ENCODE measurements at regions not wholly inside any gene's neighbourhood (a gene's known extent, or its start where the extent isn't known, plus 50 kb on each side); places are given as distances from the start of the nearest gene placed in this dataset.

GRCh38 chr16:85378145-85379040 lies 234.7 kb upstream of the GSE1 start:
- no peak for TF ChIP-seq ZNF274 (IDR thresholded peaks at IDR 0.05; ENCODE audit: low read depth, low read length)
- no peak overlapping the region for H3K4me3 ChIP-seq (ENCODE audit: low read length)

GRCh38 chr16:85379041-85380001 lies 233.8 kb upstream of the GSE1 start:
- no peak overlapping the region for H3K4me3 ChIP-seq (ENCODE audit: low read length)
- no peak for TF ChIP-seq ZNF274 (IDR thresholded peaks at IDR 0.05; ENCODE audit: low read depth, low read length)

GRCh38 chr16:85380002-85380395 lies 233.1 kb upstream of the GSE1 start:
- no peak for TF ChIP-seq ZNF274 (IDR thresholded peaks at IDR 0.05; ENCODE audit: low read depth, low read length)
- H3K4me3 ChIP-seq (ENCODE audit: low read length), result no peak overlapping the region

GRCh38 chr16:85380905-85381737 lies 232.0 kb upstream of the GSE1 start:
- no peak for TF ChIP-seq ZNF274 (IDR thresholded peaks at IDR 0.05; ENCODE audit: low read depth, low read length)
- H3K4me3 ChIP-seq (ENCODE audit: low read length), result no peak overlapping the region

GRCh38 chr16:85381738-85382592 lies 231.2 kb upstream of the GSE1 start:
- H3K4me3 ChIP-seq (ENCODE audit: low read length), result no peak overlapping the region
- TF ChIP-seq ZNF274 (IDR thresholded peaks at IDR 0.05; ENCODE audit: low read depth, low read length), result no peak

- TF ChIP-seq ZNF274 (IDR thresholded peaks at IDR 0.05; ENCODE audit: low read depth, low read length), result no peak
- no peak overlapping the region for H3K4me3 ChIP-seq (ENCODE audit: low read length)
Observed at GRCh38 chr16:85382717-85383118, 230.4 kb upstream of the GSE1 start.

- TF ChIP-seq ZNF274 (IDR thresholded peaks at IDR 0.05; ENCODE audit: low read depth, low read length), result no peak
Observed at GRCh38 chr16:85383836-85384832, 229.0 kb upstream of the GSE1 start.

GRCh38 chr16:85384833-85385462 lies 228.2 kb upstream of the GSE1 start:
- TF ChIP-seq ZNF274 (IDR thresholded peaks at IDR 0.05; ENCODE audit: low read depth, low read length), result no peak
- no peak overlapping the region for H3K4me3 ChIP-seq (ENCODE audit: low read length)

More at GRCh38 chr16:85383836-85384832, 229.0 kb upstream of the GSE1 start:
- H3K4me3 ChIP-seq (ENCODE audit: low read length), result no peak overlapping the region

GRCh38 chr16:85385463-85386331 lies 227.4 kb upstream of the GSE1 start:
- no peak overlapping the region for H3K4me3 ChIP-seq (ENCODE audit: low read length)
- no peak for TF ChIP-seq ZNF274 (IDR thresholded peaks at IDR 0.05; ENCODE audit: low read depth, low read length)

- no peak for TF ChIP-seq ZNF274 (IDR thresholded peaks at IDR 0.05; ENCODE audit: low read depth, low read length)
- H3K4me3 ChIP-seq (ENCODE audit: low read length), result no peak overlapping the region
Observed at GRCh38 chr16:85386467-85387170, 226.5 kb upstream of the GSE1 start.
